H9 (cell line): ENCODE measurements at regions not wholly inside any gene's neighbourhood (a gene's known extent, or its start where the extent isn't known, plus 50 kb on each side); places are given as distances from the start of the nearest gene placed in this dataset.

ENCODE experiments used
- DNase-seq: peaks from one replicate; pipeline ENCODE4 v3.0.0-alpha.2; 2017
- H2AFZ ChIP-seq: one replicate; pipeline ENCODE4 v1.6.1; 2013; ENCODE audit warnings: mild to moderate bottlenecking, low read length, control low read depth, moderate library complexity
- H2AK5ac ChIP-seq: 2 replicates; pipeline ENCODE4 v1.6.1; 2013; ENCODE audit warnings: low read length, control low read depth, mixed read lengths; ENCODE audit not compliant: insufficient read length
- H2BK120ac ChIP-seq: one replicate; pipeline ENCODE4 v1.6.1; 2013; ENCODE audit warnings: low read depth, mild to moderate bottlenecking, low read length, control low read depth, inconsistent platforms; ENCODE audit not compliant: poor library complexity, severe bottlenecking
- H2BK12ac ChIP-seq: 2 replicates; pipeline ENCODE4 v1.6.1; 2013; ENCODE audit warnings: low read length, control low read depth, mixed read lengths, low read depth; ENCODE audit not compliant: insufficient read length
- H2BK15ac ChIP-seq: 2 replicates; pipeline ENCODE4 v1.6.1; 2013; ENCODE audit warnings: low read depth, low read length, control low read depth
- H2BK20ac ChIP-seq: one replicate; pipeline ENCODE4 v1.6.1; 2013; ENCODE audit warnings: low read depth, mild to moderate bottlenecking, low read length, control low read depth, inconsistent platforms; ENCODE audit not compliant: poor library complexity, severe bottlenecking
- H2BK5ac ChIP-seq: 2 replicates; pipeline ENCODE4 v1.6.1; 2013; ENCODE audit warnings: low read length, control low read depth, mixed read lengths; ENCODE audit not compliant: insufficient read length
- H3K14ac ChIP-seq: 2 replicates; pipeline ENCODE4 v1.6.1; 2013; ENCODE audit warnings: low read length, control low read depth; ENCODE audit not compliant: insufficient read depth
- H3K18ac ChIP-seq: 2 replicates; pipeline ENCODE4 v1.6.1; 2013; ENCODE audit warnings: low read depth, mild to moderate bottlenecking, mixed read lengths, low read length, control low read depth; ENCODE audit not compliant: insufficient read length
- H3K23ac ChIP-seq: 2 replicates; pipeline ENCODE4 v1.6.1; 2013; ENCODE audit warnings: low read length, control low read depth, mixed read lengths, low read depth; ENCODE audit not compliant: insufficient read length
- H3K23me2 ChIP-seq: 2 replicates; pipeline ENCODE4 v1.6.1; 2013; ENCODE audit warnings: low read depth, mild to moderate bottlenecking, mixed read lengths, low read length, control low read depth; ENCODE audit not compliant: insufficient read length, poor library complexity, severe bottlenecking
- H3K27ac ChIP-seq: 2 replicates; pipeline ENCODE4 v1.5.1; 2013; ENCODE audit warnings: low read length, control low read depth, mixed read lengths, low read depth; ENCODE audit not compliant: insufficient read length
- H3K27me3 ChIP-seq: 2 replicates; pipeline ENCODE4 v1.6.1; 2013; ENCODE audit warnings: low read length, control low read depth, inconsistent platforms; ENCODE audit not compliant: insufficient read depth
- H3K4ac ChIP-seq: 2 replicates; pipeline ENCODE4 v1.6.1; 2013; ENCODE audit warnings: low read depth, mild to moderate bottlenecking, control low read depth, inconsistent platforms, low read length, moderate library complexity
- H3K4me1 ChIP-seq: 2 replicates; pipeline ENCODE4 v1.6.1; 2013; ENCODE audit warnings: low read length, control low read depth, inconsistent platforms; ENCODE audit not compliant: insufficient read depth
- H3K4me2 ChIP-seq: 2 replicates; pipeline ENCODE4 v1.6.1; 2013; ENCODE audit warnings: low read length, control low read depth, mixed read lengths; ENCODE audit not compliant: insufficient read length, insufficient read depth
- H3K56ac ChIP-seq: 2 replicates; pipeline ENCODE4 v1.6.1; 2013; ENCODE audit warnings: low read depth, mild to moderate bottlenecking, mixed read lengths, low read length, control low read depth; ENCODE audit not compliant: insufficient read length
- H3K79me1 ChIP-seq: 2 replicates; pipeline ENCODE4 v1.6.1; 2013; ENCODE audit warnings: low read depth, mild to moderate bottlenecking, moderate library complexity, low read length, control low read depth, inconsistent platforms; ENCODE audit not compliant: insufficient read depth, poor library complexity, severe bottlenecking
- H3K79me2 ChIP-seq: 2 replicates; pipeline ENCODE4 v1.6.1; 2013; ENCODE audit warnings: low read length, control low read depth, inconsistent platforms; ENCODE audit not compliant: insufficient read depth
- H3K9ac ChIP-seq: 2 replicates; pipeline ENCODE4 v1.6.1; 2013; ENCODE audit warnings: low read length, control low read depth, mixed read lengths; ENCODE audit not compliant: insufficient read length; ENCODE audit errors: extremely low read depth
- H3K9me3 ChIP-seq: one replicate; pipeline ENCODE4 v1.6.1; 2013; ENCODE audit warnings: low read depth, low read length, inconsistent platforms; ENCODE audit not compliant: control insufficient read depth
- H3T11ph ChIP-seq: one replicate; pipeline ENCODE4 v1.6.1; 2013; ENCODE audit warnings: mild to moderate bottlenecking, low read length, control low read depth, inconsistent platforms
- H4K20me1 ChIP-seq: one replicate; pipeline ENCODE4 v1.6.1; 2013; ENCODE audit not compliant: control insufficient read depth, insufficient read length, insufficient read depth
- H4K5ac ChIP-seq: 2 replicates; pipeline ENCODE4 v1.6.1; 2013; ENCODE audit warnings: low read depth, mild to moderate bottlenecking, mixed read lengths, low read length, control low read depth; ENCODE audit not compliant: insufficient read length
- H4K8ac ChIP-seq: replicated peaks from 2 replicates; pipeline ENCODE4 v1.6.1; 2013; ENCODE audit warnings: low read length, control low read depth, mixed read lengths, low read depth; ENCODE audit not compliant: insufficient read length
- H4K91ac ChIP-seq: 2 replicates; pipeline ENCODE4 v1.6.1; 2013; ENCODE audit warnings: low read depth, mild to moderate bottlenecking, moderate library complexity, mixed read lengths, low read length, control low read depth; ENCODE audit not compliant: insufficient read length
- H3K27ac Mint-ChIP-seq, 3 experiments: 2 replicates in 2 of 3; 3 replicates in 1 of 3; pipeline ENCODE4 v1.8.0; 2020 to 2021; ENCODE audit warnings: mixed read lengths in 3 of 3, mild to moderate bottlenecking in 1 of 3, moderate library complexity in 1 of 3
- H3K27me3 Mint-ChIP-seq: 2 replicates; pipeline ENCODE4 v1.8.0; 2021; ENCODE audit warnings: low read depth, mild to moderate bottlenecking, moderate library complexity, mixed read lengths
- H3K36me3 Mint-ChIP-seq, 3 experiments: 2 replicates in 2 of 3; 3 replicates in 1 of 3; pipeline ENCODE4 v1.8.0; 2020 to 2021; ENCODE audit warnings: low read depth in 3 of 3, mixed read lengths in 3 of 3; ENCODE audit not compliant: insufficient read depth in 1 of 3
- H3K4me1 Mint-ChIP-seq, 2 experiments: 2 replicates each; pipeline ENCODE4 v1.8.0; 2020; ENCODE audit warnings: mixed read lengths in 2 of 2
- H3K4me3 Mint-ChIP-seq, 2 experiments: 2 replicates in 1 of 2; 3 replicates in 1 of 2; pipeline ENCODE4 v1.8.0; 2020 to 2021; ENCODE audit warnings: mild to moderate bottlenecking in 2 of 2, mixed read lengths in 2 of 2, moderate library complexity in 1 of 2
- H3K9me3 Mint-ChIP-seq, 2 experiments: 2 replicates in 1 of 2; 3 replicates in 1 of 2; pipeline ENCODE4 v1.8.0; 2020; ENCODE audit warnings: mild to moderate bottlenecking in 2 of 2, mixed read lengths in 2 of 2, moderate library complexity in 1 of 2
- CTCF ChIP-seq: fragments of 200-600 bp; sonication (generic); conservative IDR thresholded peaks from 3 replicates; pipeline ENCODE4 v1.8.0; 2021; ENCODE audit warnings: antibody characterized with exemption, mild to moderate bottlenecking
- WGBS: extraction: QIAGEN DNeasy Blood & Tissue Kit; methylation state at CpG from one replicate; pipeline ENCODE4 v1.1.7; 2013; ENCODE audit warnings: missing lambda C conversion rate, low lambda C conversion rate, mixed read lengths; ENCODE audit not compliant: insufficient read length; ENCODE audit errors: extremely low coverage; 5-methylcytosine and 5-hydroxymethylcytosine counted together

GRCh38 chr7:156445997-156446761, 194.4 kb upstream of the RNF32 start:
- no peak overlapping the region for H3K23ac ChIP-seq
- no peak overlapping the region for H4K8ac ChIP-seq
- no CpG with 5 or more reads among the region's 16 CpGs for WGBS
- Mint-ChIP-seq H3K9me3 (no peaks in the 10 kb centered on the region), H3K4me3 (no peak overlapping the region), H3K4me1 (peaks cover 16 to 22% of the 10 kb centered on the region in 2 experiments), H3K27me3 (peaks cover 2% of the 10 kb centered on the region), H3K27ac (no peak overlapping the region; a peak in 1 of 7 replicates), H3K36me3 (no peaks in the 10 kb centered on the region)
- no peak overlapping the region for H3K14ac ChIP-seq
- no peaks in the 10 kb centered on the region for H4K20me1 ChIP-seq
- H3K18ac ChIP-seq, result no peak overlapping the region
- no peak overlapping the region for H2BK15ac ChIP-seq
- no peak overlapping the region for H2AFZ ChIP-seq
- no peak overlapping the region for H2BK120ac ChIP-seq
- no peaks in the 10 kb centered on the region for H3K27me3 ChIP-seq
- H2AK5ac ChIP-seq, result no peak overlapping the region
- no peak overlapping the region for H3K27ac ChIP-seq
- H3K9me3 ChIP-seq, result no peaks in the 10 kb centered on the region
- no peaks in the 10 kb centered on the region for H3K23me2 ChIP-seq
- H4K91ac ChIP-seq, result no peak overlapping the region
- no peak overlapping the region for H3K4me2 ChIP-seq
- no peak overlapping the region for H3K56ac ChIP-seq
- no peak for TF ChIP-seq CTCF
- no peak overlapping the region for H3T11ph ChIP-seq
- H3K79me1 ChIP-seq, result no peaks in the 10 kb centered on the region
- H3K4ac ChIP-seq, result no peak overlapping the region
- H3K4me1 ChIP-seq, result no peaks in the 10 kb centered on the region
- H4K5ac ChIP-seq, result no peak overlapping the region
- no peak overlapping the region for H2BK20ac ChIP-seq
- no peaks in the 10 kb centered on the region for H3K79me2 ChIP-seq
- H2BK12ac ChIP-seq, result no peak overlapping the region
- DNase-seq, result no peak
- no peak overlapping the region for H2BK5ac ChIP-seq
- no peak overlapping the region for H3K9ac ChIP-seq
